Neutrophil (primary cell): ENCODE measurements at regions not wholly inside any gene's neighbourhood (a gene's known extent, or its start where the extent isn't known, plus 50 kb on each side); places are given as distances from the start of the nearest gene placed in this dataset.

Source experiments
- H3K27ac ChIP-seq: fragments of 200-600 bp; sonication (generic); 2 replicates; pipeline ENCODE4 v1.5.1; 2016; ENCODE audit warnings: mild to moderate bottlenecking, moderate library complexity
- H3K27me3 ChIP-seq: fragments of 200-600 bp; sonication (generic); 2 replicates; pipeline ENCODE4 v1.6.0; 2016; ENCODE audit warnings: mild to moderate bottlenecking
- H3K36me3 ChIP-seq: fragments of 200-600 bp; sonication (generic); 2 replicates; pipeline ENCODE4 v1.5.1; 2017
- H3K4me1 ChIP-seq, 2 experiments: fragments of 200-600 bp in 1 of 2; sonication (generic) in 1 of 2; 1 replicate in 1 of 2; 2 replicates in 1 of 2; pipeline versions ENCODE4 v1.5.1 to v1.6.1; 2013 to 2016; ENCODE audit warnings: low read depth in 1 of 2, low read length in 1 of 2, mild to moderate bottlenecking in 1 of 2, moderate library complexity in 1 of 2; ENCODE audit not compliant: control insufficient read depth in 1 of 2, insufficient read depth in 1 of 2
- H3K4me3 ChIP-seq, 2 experiments: fragments of 200-600 bp in 1 of 2; sonication (generic) in 1 of 2; 1 replicate in 1 of 2; 2 replicates in 1 of 2; pipeline ENCODE4 v1.5.1; 2013 to 2016; ENCODE audit warnings: low read depth in 1 of 2, low read length in 1 of 2, mild to moderate bottlenecking in 1 of 2, moderate library complexity in 1 of 2
- H3K9me3 ChIP-seq: fragments of 200-600 bp; sonication (generic); 2 replicates; pipeline ENCODE4 v1.5.1; 2016
- CTCF ChIP-seq: fragments of 200-600 bp; sonication (generic); IDR thresholded peaks from 2 replicates; pipeline ENCODE4 v1.5.1; 2016; ENCODE audit warnings: antibody characterized with exemption

- H3K9me3 ChIP-seq = no peaks in the 10 kb centered on the region
- no peaks in the 10 kb centered on the region for H3K36me3 ChIP-seq
- H3K27me3 ChIP-seq = no peaks in the 10 kb centered on the region
- H3K4me1 ChIP-seq = no peaks in the 10 kb centered on the region
- no peak overlapping the region for H3K27ac ChIP-seq
- H3K4me3 ChIP-seq = no peak overlapping the region
- no peak for TF ChIP-seq CTCF
These were observed 157.7 kb downstream of the BARX2 start for GRCh38 chr11:129533395-129533794.

GRCh38 chr11:129536338-129536737 is 160.7 kb downstream of the BARX2 start:
- no peak overlapping the region for H3K27ac ChIP-seq
- H3K4me3 ChIP-seq = no peak overlapping the region
- no peaks in the 10 kb centered on the region for H3K27me3 ChIP-seq
- H3K4me1 ChIP-seq = no peaks in the 10 kb centered on the region
- no peaks in the 10 kb centered on the region for H3K36me3 ChIP-seq
- TF ChIP-seq CTCF = no peak
- H3K9me3 ChIP-seq = no peaks in the 10 kb centered on the region

GRCh38 chr11:129538323-129538722 is 162.7 kb downstream of the BARX2 start:
- no peaks in the 10 kb centered on the region for H3K27me3 ChIP-seq
- H3K4me3 ChIP-seq = no peak overlapping the region
- H3K4me1 ChIP-seq = no peaks in the 10 kb centered on the region
- H3K9me3 ChIP-seq = no peaks in the 10 kb centered on the region
- no peak for TF ChIP-seq CTCF
- H3K36me3 ChIP-seq = no peaks in the 10 kb centered on the region
- no peak overlapping the region for H3K27ac ChIP-seq

- TF ChIP-seq CTCF = no peak
- H3K27me3 ChIP-seq = no peaks in the 10 kb centered on the region
- H3K4me1 ChIP-seq = no peaks in the 10 kb centered on the region
- H3K36me3 ChIP-seq = no peaks in the 10 kb centered on the region
- H3K27ac ChIP-seq = no peak overlapping the region
- H3K4me3 ChIP-seq = no peak overlapping the region
- no peaks in the 10 kb centered on the region for H3K9me3 ChIP-seq
These were observed 168.1 kb downstream of the BARX2 start for GRCh38 chr11:129543515-129544290.

GRCh38 chr11:129544691-129545090 is 169.0 kb downstream of the BARX2 start:
- H3K4me3 ChIP-seq = no peak overlapping the region
- H3K4me1 ChIP-seq = no peaks in the 10 kb centered on the region
- no peaks in the 10 kb centered on the region for H3K36me3 ChIP-seq
- H3K27me3 ChIP-seq = no peaks in the 10 kb centered on the region
- no peaks in the 10 kb centered on the region for H3K9me3 ChIP-seq
- no peak overlapping the region for H3K27ac ChIP-seq
- TF ChIP-seq CTCF = no peak
